H1 (cell line): ENCODE measurements at regions not wholly inside any gene's neighbourhood (a gene's known extent, or its start where the extent isn't known, plus 50 kb on each side); places are given as distances from the start of the nearest gene placed in this dataset.

ENCODE experiments used
- CTCF ChIA-PET: fragments of 300-600 bp; sonication (Branson Sonifier 250); formaldehyde crosslinking; loops from one replicate; lab custom pipeline; 2021; ENCODE audit not compliant: partially characterized antibody; lab: Charles Lee
- POLR2A ChIA-PET: fragments of 300-600 bp; sonication (Branson Sonifier 250); formaldehyde crosslinking; loops from one replicate; lab custom pipeline; 2021; ENCODE audit warnings: inconsistent platforms; ENCODE audit not compliant: partially characterized antibody; lab: Charles Lee
- DNase-seq, 2 experiments: peaks; one replicate each; pipeline versions ENCODE4 v3.0.0 to v3.0.0-alpha.2; 2010 to 2022; ENCODE audit warnings: low spot score in 2 of 2, low read depth in 1 of 2, mixed read lengths in 1 of 2
- FAIRE-seq: peaks from 2 replicates; lab custom pipeline; 2011; peaks lifted over from hg19 to GRCh38; lab: Jason Lieb, UNC
- H2AFZ ChIP-seq: 2 replicates; pipeline ENCODE4 v1.8.1; 2012; ENCODE audit warnings: low read length, inconsistent platforms
- H2AK5ac ChIP-seq: 2 replicates; pipeline ENCODE4 v1.6.1; 2013; ENCODE audit warnings: low read depth, low read length
- H2BK120ac ChIP-seq: replicated peaks from 2 replicates; pipeline ENCODE3; 2013; ENCODE audit warnings: low read depth, low read length, inconsistent platforms
- H2BK12ac ChIP-seq: 2 replicates; pipeline ENCODE4 v1.6.1; 2013; ENCODE audit warnings: low read depth, low read length
- H2BK15ac ChIP-seq: 2 replicates; pipeline ENCODE4 v1.6.1; 2013; ENCODE audit warnings: low read length
- H2BK20ac ChIP-seq: 2 replicates; pipeline ENCODE4 v1.6.1; 2013; ENCODE audit warnings: low read length
- H2BK5ac ChIP-seq: 2 replicates; pipeline ENCODE4 v1.6.1; 2013; ENCODE audit warnings: low read depth, low read length
- H3K14ac ChIP-seq: 2 replicates; pipeline ENCODE4 v1.6.1; 2013; ENCODE audit warnings: inconsistent platforms; ENCODE audit not compliant: insufficient read length
- H3K18ac ChIP-seq: 2 replicates; pipeline ENCODE4 v1.6.1; 2013; ENCODE audit warnings: low read length; ENCODE audit errors: extremely low read depth
- H3K23ac ChIP-seq: 2 replicates; pipeline ENCODE4 v1.6.1; 2013; ENCODE audit warnings: inconsistent platforms; ENCODE audit not compliant: insufficient read length
- H3K23me2 ChIP-seq: 2 replicates; pipeline ENCODE4 v1.6.1; 2013; ENCODE audit warnings: low read depth, low read length
- H3K27ac ChIP-seq: 2 replicates; pipeline ENCODE4 v1.6.1; 2011; ENCODE audit warnings: low read depth, low read length, inconsistent platforms
- H3K27me3 ChIP-seq, 4 experiments: replicated peaks in 1 of 4; 1 replicate in 1 of 4; 2 replicates in 3 of 4; pipeline versions ENCODE4 v1.6.1 to v1.8.1; 2011 to 2013; ENCODE audit warnings: low read length in 3 of 4, mild to moderate bottlenecking in 3 of 4, inconsistent platforms in 2 of 4, mixed read lengths in 2 of 4, moderate library complexity in 1 of 4; ENCODE audit not compliant: control insufficient read depth in 3 of 4, insufficient read depth in 3 of 4; ENCODE audit errors: extremely low read depth in 1 of 4
- H3K36me3 ChIP-seq, 4 experiments: 2 replicates each; pipeline versions ENCODE4 v1.6.1 to v1.8.1; 2011 to 2013; ENCODE audit warnings: mild to moderate bottlenecking in 4 of 4, low read length in 3 of 4, moderate library complexity in 2 of 4, control low read depth in 1 of 4, inconsistent platforms in 1 of 4; ENCODE audit not compliant: insufficient read depth in 4 of 4, control insufficient read depth in 2 of 4
- H3K4ac ChIP-seq: replicated peaks from 2 replicates; pipeline ENCODE3; 2013; ENCODE audit warnings: low read length, low read depth, mixed read lengths, inconsistent platforms; ENCODE audit not compliant: insufficient read length
- H3K4me1 ChIP-seq, 4 experiments: replicated peaks in 1 of 4; 1 replicate in 1 of 4; 2 replicates in 3 of 4; pipeline versions ENCODE4 v1.6.1 to v1.8.1; 2011 to 2013; ENCODE audit warnings: low read length in 3 of 4, inconsistent platforms in 2 of 4, mixed read lengths in 1 of 4; ENCODE audit not compliant: insufficient read depth in 4 of 4, control insufficient read depth in 3 of 4
- H3K4me2 ChIP-seq, 2 experiments: 2 replicates each; pipeline versions ENCODE4 v1.6.1 to v1.8.1; 2011 to 2013; ENCODE audit warnings: low read depth in 2 of 2, low read length in 2 of 2, control low read depth in 1 of 2, inconsistent platforms in 1 of 2, mild to moderate bottlenecking in 1 of 2; ENCODE audit not compliant: insufficient read depth in 1 of 2
- H3K4me3 ChIP-seq, 4 experiments: fragments of 200-600, 300-600 bp in 1 of 4; sonication (generic), shearing (Covaris generic), sonication (Bioruptor Twin) in 1 of 4; 2 replicates each; pipeline versions ENCODE4 v1.5.1 to v1.8.1; 2011 to 2016; ENCODE audit warnings: low read length in 4 of 4, low read depth in 3 of 4, control low read depth in 2 of 4, inconsistent platforms in 2 of 4, mild to moderate bottlenecking in 2 of 4, mixed read lengths in 1 of 4, moderate library complexity in 1 of 4; ENCODE audit not compliant: insufficient read depth in 2 of 4; ENCODE audit errors: extremely low read depth in 1 of 4
- H3K56ac ChIP-seq: replicated peaks from 2 replicates; pipeline ENCODE3; 2013; ENCODE audit warnings: low read depth, mild to moderate bottlenecking, mixed read lengths, low read length, inconsistent platforms; ENCODE audit not compliant: insufficient read length
- H3K79me1 ChIP-seq: 2 replicates; pipeline ENCODE4 v1.6.1; 2013; ENCODE audit warnings: low read depth, low read length, control low read depth
- H3K79me2 ChIP-seq, 2 experiments: 2 replicates each; pipeline versions ENCODE4 v1.6.1 to v1.8.1; 2012 to 2013; ENCODE audit warnings: low read length in 2 of 2, mild to moderate bottlenecking in 2 of 2, inconsistent platforms in 1 of 2; ENCODE audit not compliant: insufficient read depth in 2 of 2, control insufficient read depth in 1 of 2
- H3K9ac ChIP-seq, 4 experiments: replicated peaks in 1 of 4; 1 replicate in 1 of 4; 2 replicates in 3 of 4; pipeline versions ENCODE4 v1.6.1 to v1.8.1; 2011 to 2013; ENCODE audit warnings: low read depth in 3 of 4, low read length in 3 of 4, control low read depth in 2 of 4, mild to moderate bottlenecking in 2 of 4, moderate library complexity in 2 of 4, inconsistent platforms in 1 of 4; ENCODE audit errors: extremely low read depth in 1 of 4
- H3K9me3 ChIP-seq, 2 experiments: 2 replicates each; pipeline versions ENCODE4 v1.6.1 to v1.8.1; 2012 to 2013; ENCODE audit warnings: mild to moderate bottlenecking in 2 of 2, moderate library complexity in 2 of 2, control low read depth in 1 of 2, inconsistent platforms in 1 of 2, low read depth in 1 of 2, low read length in 1 of 2, mixed read lengths in 1 of 2; ENCODE audit not compliant: insufficient read depth in 2 of 2
- H4K20me1 ChIP-seq, 2 experiments: replicated peaks in 1 of 2; 2 replicates each; pipeline versions ENCODE3 to v1.8.1; 2011 to 2013; ENCODE audit warnings: inconsistent platforms in 2 of 2, low read length in 2 of 2, mild to moderate bottlenecking in 1 of 2; ENCODE audit not compliant: insufficient read depth in 2 of 2, control insufficient read depth in 1 of 2
- H4K5ac ChIP-seq: 2 replicates; pipeline ENCODE4 v1.6.1; 2013; ENCODE audit warnings: low read length, low read depth, mixed read lengths, inconsistent platforms; ENCODE audit not compliant: insufficient read length
- H4K8ac ChIP-seq: 2 replicates; pipeline ENCODE4 v1.8.0; 2013; ENCODE audit warnings: mild to moderate bottlenecking, moderate library complexity, low read length, inconsistent platforms; ENCODE audit not compliant: insufficient read depth; ENCODE audit errors: extremely low read depth
- H4K91ac ChIP-seq: replicated peaks from 2 replicates; pipeline ENCODE3; 2013; ENCODE audit warnings: low read length, mixed read lengths, inconsistent platforms; ENCODE audit not compliant: insufficient read length
- CHD2 ChIP-seq: IDR thresholded peaks from 2 replicates; pipeline ENCODE4 v1.6.1; 2012; ENCODE audit warnings: low read length, improper control_type of control experiment
- CREB1 ChIP-seq: IDR thresholded peaks from 2 replicates; pipeline ENCODE4 v1.6.1; 2012; ENCODE audit warnings: inconsistent platforms
- CTCF ChIP-seq, 3 experiments: IDR thresholded peaks; 1 replicate in 2 of 3; 2 replicates in 1 of 3; pipeline versions ENCODE4 v1.5.1 to v1.6.1; 2011; ENCODE audit warnings: low read length in 3 of 3, mild to moderate bottlenecking in 3 of 3, inconsistent platforms in 2 of 3, low read depth in 1 of 3, moderate library complexity in 1 of 3; ENCODE audit not compliant: insufficient read depth in 1 of 3; ENCODE audit errors: control extremely low read depth in 1 of 3
- FOSL1 ChIP-seq: IDR thresholded peaks from 2 replicates; pipeline ENCODE4 v1.6.1; 2011; ENCODE audit warnings: mild to moderate bottlenecking, low read depth, low read length, moderate library complexity; ENCODE audit not compliant: insufficient read depth
- HDAC6 ChIP-seq: IDR thresholded peaks from one replicate; pipeline ENCODE4 v1.7.1; 2012; ENCODE audit warnings: low read depth, mild to moderate bottlenecking, inconsistent platforms, low read length, moderate library complexity
- KDM1A ChIP-seq: fragments of 200-600, 300-600 bp; sonication (generic); IDR thresholded peaks from 2 replicates; pipeline ENCODE4 v1.7.1; 2016; ENCODE audit warnings: mild to moderate bottlenecking, low read length, borderline replicate concordance
- NRF1 ChIP-seq: IDR thresholded peaks from 2 replicates; pipeline ENCODE4 v1.6.1; 2011; ENCODE audit warnings: mild to moderate bottlenecking, low read depth, low read length, improper control_type of control experiment
- SIN3A ChIP-seq, 2 experiments: IDR thresholded peaks in 1 of 2; conservative IDR thresholded peaks in 1 of 2; 2 replicates each; pipeline ENCODE4 v1.6.1; 2011 to 2012; ENCODE audit warnings: low read length in 2 of 2, improper control_type of control experiment in 1 of 2, low read depth in 1 of 2, mild to moderate bottlenecking in 1 of 2
- SUZ12 ChIP-seq: fragments of 200-600 bp; sonication (generic); IDR thresholded peaks from 2 replicates; pipeline ENCODE4 v1.6.1; 2012; ENCODE audit warnings: mild to moderate bottlenecking, inconsistent platforms, low read length, moderate library complexity, mixed read lengths
- WGBS, 2 experiments: shearing (Covaris generic) in 1 of 2; methylation state at CpG; one replicate each; pipeline versions ENCODE4 v1.1.6 to v1.1.7; 2013 to 2015; ENCODE audit warnings: low lambda C conversion rate in 2 of 2, mixed read lengths in 2 of 2, inconsistent platforms in 1 of 2, low coverage in 1 of 2, missing lambda C conversion rate in 1 of 2; ENCODE audit not compliant: insufficient replicate concordance in 2 of 2, insufficient coverage in 1 of 2, insufficient read length in 1 of 2; ENCODE audit errors: extremely low coverage in 1 of 2, missing lambda C conversion rate in 1 of 2; 5-methylcytosine and 5-hydroxymethylcytosine counted together
- TF ChIP-seq, protein P1 (sequence below): IDR thresholded peaks from 2 replicates; pipeline ENCODE4 v1.6.1; 2012; ENCODE audit warnings: inconsistent platforms
- TF ChIP-seq, protein P2 (sequence below): IDR thresholded peaks from 2 replicates; pipeline ENCODE4 v1.6.1; 2011; ENCODE audit warnings: low read length, improper control_type of control experiment

DNA sequence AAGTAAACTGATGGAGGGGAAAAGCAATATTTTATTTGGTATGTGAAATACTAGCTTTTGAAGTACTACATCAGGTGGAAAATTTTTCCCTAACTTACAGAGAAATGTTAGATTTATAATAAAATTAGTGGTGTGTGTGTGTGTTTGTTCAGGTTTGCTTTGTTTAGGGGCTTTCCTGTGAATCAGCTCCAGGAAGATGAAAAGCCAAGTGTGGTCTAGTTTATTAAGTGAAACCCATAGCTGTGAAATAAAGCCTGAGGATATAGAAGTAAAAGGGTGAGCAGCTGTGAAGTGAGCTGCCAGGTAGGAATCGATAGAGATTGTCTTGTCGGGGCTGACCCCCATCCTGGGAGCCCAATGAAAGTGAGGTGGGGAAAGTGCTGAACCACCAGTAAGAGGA, 347.6 kb upstream of the IMPG1 start:
- Histone ChIP-seq H3K4ac (no peak overlapping the region), H3K9me3 (no peaks in the 10 kb centered on the region), H3K23me2 (no peaks in the 10 kb centered on the region), H2BK12ac (no peak overlapping the region), H3K4me1 (no peaks in the 10 kb centered on the region), H3K18ac (no peak overlapping the region), H3K14ac (no peak overlapping the region), H4K8ac (no peak overlapping the region), H2BK15ac (no peak overlapping the region), H3K4me2 (no peak overlapping the region), H3K79me2 (no peaks in the 10 kb centered on the region), H3K27ac (no peak overlapping the region), H3K79me1 (no peaks in the 10 kb centered on the region), H3K9ac (no peak overlapping the region), H2BK20ac (no peak overlapping the region), H3K4me3 (no peak overlapping the region), H2BK120ac (no peak overlapping the region), H3K27me3 (peaks cover 8 to 36% (median 32%) of the 10 kb centered on the region in 4 experiments), H3K56ac (no peak overlapping the region), H4K20me1 (peaks cover 0 to 1% of the 10 kb centered on the region in 2 experiments), H3K23ac (no peak overlapping the region), H2AFZ (no peak overlapping the region), H4K91ac (no peak overlapping the region), H4K5ac (no peak overlapping the region), H2AK5ac (no peak overlapping the region), H2BK5ac (no peak overlapping the region), H3K36me3 (no peaks in the 10 kb centered on the region)
- CTCF ChIA-PET: interaction anchor here (0.7 to 1.3 kb wide), 2 partner anchors 55 to 441 kb away, joined by 3 read pairs; no protein-coding TSS in a partner anchor
- POLR2A ChIA-PET: no interaction called here
- FAIRE-seq: no peak
- no peak for DNase-seq
- WGBS, 2 experiments: 92% methylated on average over 2 of the region's 2 CpGs; no CpG with 5 or more reads in 1 of the 2 experiments
- TF ChIP-seq HDAC6 (no peak), SIN3A (conservative IDR thresholded peaks at IDR 0.05 in 1 of 2, IDR thresholded peaks at IDR 0.05 in 1 of 2; ENCODE audit: low read depth in 1 of 2, low read length in 2 of 2) (no peak), CTCF (IDR thresholded peaks at IDR 0.05; ENCODE audit: control extremely low read depth in 1 of 3, insufficient read depth in 1 of 3, low read depth in 1 of 3, low read length in 3 of 3) (no peak), CREB1 (no peak), FOSL1 (no peak), NRF1 (no peak), SUZ12 (no peak), CHD2 (no peak), KDM1A (no peak)
- TF ChIP-seq, protein P1, sequence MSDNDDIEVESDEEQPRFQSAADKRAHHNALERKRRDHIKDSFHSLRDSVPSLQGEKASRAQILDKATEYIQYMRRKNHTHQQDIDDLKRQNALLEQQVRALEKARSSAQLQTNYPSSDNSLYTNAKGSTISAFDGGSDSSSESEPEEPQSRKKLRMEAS: no peak
- TF ChIP-seq, protein P2, sequence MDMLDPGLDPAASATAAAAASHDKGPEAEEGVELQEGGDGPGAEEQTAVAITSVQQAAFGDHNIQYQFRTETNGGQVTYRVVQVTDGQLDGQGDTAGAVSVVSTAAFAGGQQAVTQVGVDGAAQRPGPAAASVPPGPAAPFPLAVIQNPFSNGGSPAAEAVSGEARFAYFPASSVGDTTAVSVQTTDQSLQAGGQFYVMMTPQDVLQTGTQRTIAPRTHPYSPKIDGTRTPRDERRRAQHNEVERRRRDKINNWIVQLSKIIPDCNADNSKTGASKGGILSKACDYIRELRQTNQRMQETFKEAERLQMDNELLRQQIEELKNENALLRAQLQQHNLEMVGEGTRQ: no peak
